ENCODE measurements at regions not wholly inside any gene's neighbourhood (a gene's known extent, or its start where the extent isn't known, plus 50 kb on each side); places are given as distances from the start of the nearest gene placed in this dataset.

GRCh38 chr6:3584606-3585005 lies 127.8 kb upstream of the SLC22A23 start:
- no peak for DNase-seq

GRCh38 chr6:3581469-3581868 lies 124.6 kb upstream of the SLC22A23 start:
- no peak for DNase-seq

GRCh38 chr6:3579652-3580175 lies 122.9 kb upstream of the SLC22A23 start:
- no peak for DNase-seq

- DNase-seq = no peak
Measured at GRCh38 chr6:3578981-3579380, 122.1 kb upstream of the SLC22A23 start.

GRCh38 chr6:3577517-3577916 lies 120.7 kb upstream of the SLC22A23 start:
- DNase-seq = no peak

GRCh38 chr6:3575701-3576100 lies 118.9 kb upstream of the SLC22A23 start:
- no peak for DNase-seq

GRCh38 chr6:3575166-3575565 lies 118.3 kb upstream of the SLC22A23 start:
- no peak for DNase-seq

- no peak for DNase-seq
Measured at GRCh38 chr6:3573670-3574069, 116.8 kb upstream of the SLC22A23 start.

GRCh38 chr6:3571836-3572235 lies 115.0 kb upstream of the SLC22A23 start:
- no peak for DNase-seq

- no peak for DNase-seq
Measured at GRCh38 chr6:3571250-3571681, 114.4 kb upstream of the SLC22A23 start.

- no peak for DNase-seq
Measured at GRCh38 chr6:3569816-3570215, 113.0 kb upstream of the SLC22A23 start.

- no peak for DNase-seq
Measured at GRCh38 chr6:3568396-3569082, 111.7 kb upstream of the SLC22A23 start.

GRCh38 chr6:3566812-3567211 lies 110.0 kb upstream of the SLC22A23 start:
- no peak for DNase-seq

GRCh38 chr6:3565291-3565690 lies 108.4 kb upstream of the SLC22A23 start:
- DNase-seq = no peak

- no peak for DNase-seq
Measured at GRCh38 chr6:3561725-3562124, 104.9 kb upstream of the SLC22A23 start.

GRCh38 chr6:3560211-3560610 lies 103.4 kb upstream of the SLC22A23 start:
- DNase-seq = no peak

- DNase-seq = no peak
Measured at GRCh38 chr6:3559561-3559960, 102.7 kb upstream of the SLC22A23 start.

GRCh38 chr6:3557336-3557735 lies 100.5 kb upstream of the SLC22A23 start:
- DNase-seq = no peak

- no peak for DNase-seq
Measured at GRCh38 chr6:3553254-3553653, 96.4 kb upstream of the SLC22A23 start.

GRCh38 chr6:3551716-3552511 lies 95.1 kb upstream of the SLC22A23 start:
- no peak for DNase-seq

- no peak for DNase-seq
Measured at GRCh38 chr6:3549314-3549940, 92.6 kb upstream of the SLC22A23 start.

- no peak for DNase-seq
Measured at GRCh38 chr6:3546121-3546520, 89.3 kb upstream of the SLC22A23 start.

- DNase-seq = no peak
Measured at GRCh38 chr6:3545156-3545555, 88.3 kb upstream of the SLC22A23 start.
